Cardiac septum (tissue), 1 donor: ENCODE measurements at regions not wholly inside any gene's neighbourhood (a gene's known extent, or its start where the extent isn't known, plus 50 kb on each side); places are given as distances from the start of the nearest gene placed in this dataset.

Experiments used
- DNase-seq: peaks from one replicate; pipeline ENCODE4 v3.0.0-alpha.2; 2020; ENCODE audit warnings: low spot score
- intact Hi-C: fragments of 100-400 bp; cut with DNase I; formaldehyde crosslinking; loops from one replicate; pipeline ENCODE4 v1.14.0; 2022
- donor health status: DM: no; HTN: no; CAD: no.

- no peak for DNase-seq
- intact Hi-C loops = loop anchor here (2.0 kb wide), 1 partner anchor 28 kb away; no protein-coding TSS in a partner anchor
Observed at GRCh38 chr2:196372811-196373664, 201.7 kb upstream of the STK17B start.

GRCh38 chr2:196376984-196377877, 205.9 kb upstream of the STK17B start:
- DNase-seq = no peak
- intact Hi-C loops = no loop called here

GRCh38 chr2:196379600-196379999, 208.2 kb upstream of the STK17B start:
- intact Hi-C loops = no loop called here
- DNase-seq = no peak

GRCh38 chr2:196380098-196380497, 208.7 kb upstream of the STK17B start:
- DNase-seq = no peak
- intact Hi-C loops = no loop called here

GRCh38 chr2:196380575-196380974, 209.2 kb upstream of the STK17B start:
- DNase-seq = no peak
- intact Hi-C loops = no loop called here

- intact Hi-C loops = no loop called here
- DNase-seq = no peak
Observed at GRCh38 chr2:196381464-196381863, 210.1 kb upstream of the STK17B start.

- intact Hi-C loops = no loop called here
Observed at GRCh38 chr2:196383799-196384198, 212.4 kb upstream of the STK17B start.

GRCh38 chr2:196384729-196385128, 213.4 kb upstream of the STK17B start:
- intact Hi-C loops = no loop called here
- no peak for DNase-seq

More at GRCh38 chr2:196383799-196384198, 212.4 kb upstream of the STK17B start:
- no peak for DNase-seq

- intact Hi-C loops = no loop called here
- no peak for DNase-seq
Observed at GRCh38 chr2:196389670-196390069, 218.3 kb upstream of the STK17B start.

- no peak for DNase-seq
- intact Hi-C loops = no loop called here
Observed at GRCh38 chr2:196390243-196391148, 219.1 kb upstream of the STK17B start.

GRCh38 chr2:196391149-196391479, 219.7 kb upstream of the STK17B start:
- intact Hi-C loops = no loop called here
- no peak for DNase-seq

- intact Hi-C loops = no loop called here
- DNase-seq = no peak
Observed at GRCh38 chr2:196399096-196399495, 227.7 kb upstream of the STK17B start.

GRCh38 chr2:196399722-196400691, 228.6 kb upstream of the STK17B start:
- intact Hi-C loops = loop anchor here (2.0 to 5.0 kb wide), 2 partner anchors 27 to 68 kb away; no protein-coding TSS in a partner anchor
- DNase-seq = no peak

GRCh38 chr2:196403471-196403870, 232.1 kb upstream of the STK17B start:
- intact Hi-C loops = loop anchor here (5.0 kb wide), 1 partner anchor 71 kb away; no protein-coding TSS in a partner anchor
- no peak for DNase-seq

GRCh38 chr2:196404276-196404675, 232.9 kb upstream of the STK17B start:
- intact Hi-C loops = loop anchor here (5.0 kb wide), 1 partner anchor 72 kb away; no protein-coding TSS in a partner anchor
- DNase-seq = no peak

GRCh38 chr2:196407675-196408264, 231.7 kb upstream of the CCDC150 start:
- intact Hi-C loops = no loop called here
- no peak for DNase-seq

- intact Hi-C loops = no loop called here
- DNase-seq = no peak
Observed at GRCh38 chr2:196409376-196409775, 230.1 kb upstream of the CCDC150 start.

- DNase-seq = no peak
- intact Hi-C loops = no loop called here
Observed at GRCh38 chr2:196410008-196410407, 229.5 kb upstream of the CCDC150 start.
